ENCODE measurements at regions not wholly inside any gene's neighbourhood (a gene's known extent, or its start where the extent isn't known, plus 50 kb on each side); places are given as distances from the start of the nearest gene placed in this dataset.

DNA sequence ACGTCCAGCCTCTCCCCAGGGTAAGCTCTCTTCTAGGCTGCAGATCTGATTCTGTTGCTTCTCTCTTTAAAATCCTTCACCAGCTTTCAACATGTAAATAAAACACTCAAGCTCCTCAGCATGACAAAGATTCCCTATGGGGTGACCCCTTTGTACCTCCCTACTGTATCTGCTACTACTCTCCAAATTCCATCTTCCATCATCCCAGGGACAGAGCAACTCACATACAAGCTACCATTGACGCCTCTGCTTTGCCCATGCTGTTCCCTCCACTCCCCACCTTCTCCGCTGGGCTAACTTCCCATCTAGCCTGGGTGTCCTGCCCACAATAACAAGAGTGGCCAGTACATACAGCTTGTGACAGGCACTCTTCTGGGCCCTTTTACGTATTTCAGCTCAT, 207.5 kb upstream of the ZBED5 start:
- TF ChIP-seq CTCF (conservative IDR thresholded peaks at IDR 0.05; ENCODE audit: low read depth, low read length) (no peak), EZH2 (IDR thresholded peaks at IDR 0.05; ENCODE audit: borderline replicate concordance, low read depth, low read length, poor library complexity, severe bottlenecking) (no peak)

Measured in A673 (cell line).